Vagina (tissue), 2 donors: ENCODE measurements at regions not wholly inside any gene's neighbourhood (a gene's known extent, or its start where the extent isn't known, plus 50 kb on each side); places are given as distances from the start of the nearest gene placed in this dataset.

Source experiments
- DNase-seq, 2 donors: peaks; one replicate each; pipeline ENCODE4 v3.0.0-alpha.2; 2017; ENCODE audit errors: extremely low spot score in 2 of 2
- H3K27ac ChIP-seq: fragments of 200-600 bp; sonication (generic); one replicate; pipeline ENCODE4 v1.5.1; 2019
- H3K27me3 ChIP-seq: fragments of 200-600 bp; sonication (generic); one replicate; pipeline ENCODE4 v1.5.1; 2019
- H3K36me3 ChIP-seq, 2 donors: fragments of 200-600 bp; sonication (generic); one replicate each; pipeline ENCODE4 v1.5.1; 2017 to 2019
- H3K4me1 ChIP-seq: fragments of 200-600 bp; sonication (generic); one replicate; pipeline ENCODE4 v1.5.1; 2019
- H3K4me3 ChIP-seq, 2 donors: fragments of 200-600 bp; sonication (generic); 1 replicate in 1 of 2; 2 replicates in 1 of 2; pipeline ENCODE4 v1.5.1; 2016 to 2019
- H3K9me3 ChIP-seq: fragments of 200-600 bp; sonication (generic); one replicate; pipeline ENCODE4 v1.5.1; 2019
- POLR2A ChIP-seq, 2 donors: fragments of 450-650 bp; IDR thresholded peaks; one replicate each; pipeline ENCODE4 v1.6.1; 2017; ENCODE audit warnings: antibody characterized with exemption in 2 of 2, mild to moderate bottlenecking in 2 of 2, moderate library complexity in 2 of 2
- POLR2AphosphoS5 ChIP-seq, 2 donors: sonication (generic); formaldehyde crosslinking; IDR thresholded peaks; one replicate each; pipeline ENCODE4 v1.9.0; 2017; ENCODE audit warnings: antibody characterized with exemption in 2 of 2, mild to moderate bottlenecking in 2 of 2, low read depth in 1 of 2; ENCODE audit not compliant: insufficient read depth in 1 of 2
- intact Hi-C: fragments of 100-400 bp; cut with DNase I; formaldehyde crosslinking; loops from one replicate; pipeline ENCODE4 v1.15.1; 2023
- TF ChIP-seq, protein P1 (sequence below), 3 experiments: fragments of 450-650 bp in 2 of 3; fragments of 200-600 bp in 1 of 3; sonication (generic) in 1 of 3; IDR thresholded peaks; one replicate each; pipeline ENCODE4 v1.5.1; 2017 to 2019; ENCODE audit warnings: antibody characterized with exemption in 3 of 3, mild to moderate bottlenecking in 2 of 3, moderate library complexity in 2 of 3

DNA sequence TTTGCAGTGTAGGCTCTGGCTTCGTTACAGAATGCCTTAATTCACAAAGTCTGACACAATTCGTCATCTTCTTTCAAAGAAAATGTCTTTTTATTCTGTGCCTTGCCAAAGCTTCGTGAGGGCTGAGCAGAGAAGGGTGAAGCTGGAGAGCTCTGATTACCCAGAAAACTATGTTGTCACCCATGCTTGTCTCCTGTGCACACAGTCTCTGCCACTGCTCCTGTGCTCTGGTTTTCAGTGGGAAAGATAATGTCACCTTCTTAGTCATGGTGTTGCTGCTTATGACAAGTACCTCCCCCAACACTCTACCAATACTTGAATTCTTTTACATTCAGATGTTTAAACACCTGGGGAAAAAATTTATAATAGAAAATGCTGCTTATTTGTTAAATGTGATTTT is 509.2 kb upstream of the GRM7 start:
- H3K9me3 ChIP-seq = no peaks in the 10 kb centered on the region
- TF ChIP-seq, protein P1, sequence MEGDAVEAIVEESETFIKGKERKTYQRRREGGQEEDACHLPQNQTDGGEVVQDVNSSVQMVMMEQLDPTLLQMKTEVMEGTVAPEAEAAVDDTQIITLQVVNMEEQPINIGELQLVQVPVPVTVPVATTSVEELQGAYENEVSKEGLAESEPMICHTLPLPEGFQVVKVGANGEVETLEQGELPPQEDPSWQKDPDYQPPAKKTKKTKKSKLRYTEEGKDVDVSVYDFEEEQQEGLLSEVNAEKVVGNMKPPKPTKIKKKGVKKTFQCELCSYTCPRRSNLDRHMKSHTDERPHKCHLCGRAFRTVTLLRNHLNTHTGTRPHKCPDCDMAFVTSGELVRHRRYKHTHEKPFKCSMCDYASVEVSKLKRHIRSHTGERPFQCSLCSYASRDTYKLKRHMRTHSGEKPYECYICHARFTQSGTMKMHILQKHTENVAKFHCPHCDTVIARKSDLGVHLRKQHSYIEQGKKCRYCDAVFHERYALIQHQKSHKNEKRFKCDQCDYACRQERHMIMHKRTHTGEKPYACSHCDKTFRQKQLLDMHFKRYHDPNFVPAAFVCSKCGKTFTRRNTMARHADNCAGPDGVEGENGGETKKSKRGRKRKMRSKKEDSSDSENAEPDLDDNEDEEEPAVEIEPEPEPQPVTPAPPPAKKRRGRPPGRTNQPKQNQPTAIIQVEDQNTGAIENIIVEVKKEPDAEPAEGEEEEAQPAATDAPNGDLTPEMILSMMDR (IDR thresholded peaks at IDR 0.05) = no peak
- no peak for TF ChIP-seq POLR2AphosphoS5 (IDR thresholded peaks at IDR 0.05; ENCODE audit: insufficient read depth in 1 of 2, low read depth in 1 of 2)
- TF ChIP-seq POLR2A (IDR thresholded peaks at IDR 0.05) = no peak
- H3K27me3 ChIP-seq = no peaks in the 10 kb centered on the region
- intact Hi-C loops = no loop called here
- no peaks in the 10 kb centered on the region for H3K4me1 ChIP-seq
- no peak overlapping the region for H3K27ac ChIP-seq
- H3K36me3 ChIP-seq = no peaks in the 10 kb centered on the region
- no peak overlapping the region for H3K4me3 ChIP-seq
- no peak for DNase-seq

DNA sequence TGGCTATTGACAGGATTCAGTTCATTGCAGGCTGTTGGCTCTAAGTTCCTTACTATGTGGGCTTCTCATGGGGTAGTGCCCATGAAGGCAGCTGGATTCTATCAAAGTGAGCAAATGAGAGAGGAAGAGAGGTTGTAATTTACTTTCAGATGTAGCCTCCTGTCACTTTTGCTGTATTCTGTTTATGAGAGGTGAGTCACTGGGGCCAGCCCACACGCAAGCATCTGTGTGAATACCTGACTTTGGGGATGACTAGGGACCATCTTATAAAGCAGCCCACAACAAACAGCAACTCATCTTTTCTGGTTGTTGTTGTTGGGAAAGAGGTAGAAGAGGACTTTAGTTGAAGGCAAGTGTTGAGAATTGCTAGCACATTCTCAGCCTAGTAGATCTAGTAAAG is 506.3 kb upstream of the GRM7 start:
- intact Hi-C loops = no loop called here
- H3K4me3 ChIP-seq = no peak overlapping the region

DNA sequence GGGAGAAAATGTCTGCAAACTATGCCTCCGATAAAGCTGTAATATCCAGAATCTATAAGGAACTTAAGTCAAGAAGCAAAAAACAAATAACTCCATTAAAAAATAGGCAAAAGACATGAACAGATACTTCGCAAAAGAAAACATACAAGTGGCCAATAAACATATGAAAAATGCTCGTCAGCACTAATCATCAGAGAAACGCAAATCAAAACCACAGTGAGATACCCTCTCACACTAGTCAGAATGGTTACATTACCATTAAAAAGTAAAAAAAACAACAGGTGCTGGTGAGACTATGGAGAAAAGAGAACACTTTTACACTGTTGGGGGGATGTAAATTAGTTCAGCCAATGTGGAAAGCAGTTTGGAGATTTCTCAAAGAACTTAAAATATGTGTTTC is 498.5 kb upstream of the GRM7 start:
- H3K4me1 ChIP-seq = no peaks in the 10 kb centered on the region
- no peak overlapping the region for H3K27ac ChIP-seq
- H3K9me3 ChIP-seq = no peaks in the 10 kb centered on the region
- H3K4me3 ChIP-seq = no peak overlapping the region
- intact Hi-C loops = no loop called here
- no peaks in the 10 kb centered on the region for H3K27me3 ChIP-seq
- TF ChIP-seq POLR2AphosphoS5 (IDR thresholded peaks at IDR 0.05; ENCODE audit: insufficient read depth in 1 of 2, low read depth in 1 of 2) = no peak
- no peak for TF ChIP-seq POLR2A (IDR thresholded peaks at IDR 0.05)
- TF ChIP-seq, protein P1 (IDR thresholded peaks at IDR 0.05) = no peak
- H3K36me3 ChIP-seq = no peaks in the 10 kb centered on the region
- no peak for DNase-seq

More for the DNA sequence above, 506.3 kb upstream of the GRM7 start:
- TF ChIP-seq POLR2A (IDR thresholded peaks at IDR 0.05) (no peak), POLR2AphosphoS5 (IDR thresholded peaks at IDR 0.05; ENCODE audit: insufficient read depth in 1 of 2, low read depth in 1 of 2) (no peak)
- TF ChIP-seq, protein P1 (IDR thresholded peaks at IDR 0.05) = no peak
- H3K27ac ChIP-seq = no peak overlapping the region
- H3K4me1 ChIP-seq = no peaks in the 10 kb centered on the region
- no peaks in the 10 kb centered on the region for H3K27me3 ChIP-seq
- no peak for DNase-seq
- H3K9me3 ChIP-seq = no peaks in the 10 kb centered on the region
- H3K36me3 ChIP-seq = no peaks in the 10 kb centered on the region

DNA sequence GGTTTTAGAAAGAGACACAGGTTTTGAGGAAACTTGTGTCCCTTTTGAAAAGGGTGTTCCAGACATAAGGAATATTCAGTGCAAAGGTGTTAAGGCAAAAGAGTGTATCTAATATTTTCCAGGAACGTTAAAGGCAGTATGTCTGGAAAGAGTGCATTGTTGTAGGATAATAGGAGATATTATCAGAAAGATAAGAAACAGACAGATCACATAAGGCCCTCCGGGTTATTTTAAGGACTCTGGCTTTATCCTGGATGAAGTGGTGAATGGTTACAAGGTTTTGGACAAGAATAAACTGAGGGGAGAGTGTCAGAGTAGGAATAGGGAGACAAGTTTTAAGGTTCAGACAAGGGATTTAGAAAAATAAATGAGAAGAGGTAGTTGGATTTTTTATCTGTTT is 493.7 kb upstream of the GRM7 start:
- no peaks in the 10 kb centered on the region for H3K9me3 ChIP-seq
- TF ChIP-seq POLR2AphosphoS5 (IDR thresholded peaks at IDR 0.05; ENCODE audit: insufficient read depth in 1 of 2, low read depth in 1 of 2) (no peak), POLR2A (IDR thresholded peaks at IDR 0.05) (no peak)
- TF ChIP-seq, protein P1 (IDR thresholded peaks at IDR 0.05) = no peak
- no peaks in the 10 kb centered on the region for H3K27me3 ChIP-seq
- no peak overlapping the region for H3K27ac ChIP-seq
- no peaks in the 10 kb centered on the region for H3K36me3 ChIP-seq
- intact Hi-C loops = no loop called here
- DNase-seq = no peak
- H3K4me3 ChIP-seq = no peak overlapping the region
- no peaks in the 10 kb centered on the region for H3K4me1 ChIP-seq

DNA sequence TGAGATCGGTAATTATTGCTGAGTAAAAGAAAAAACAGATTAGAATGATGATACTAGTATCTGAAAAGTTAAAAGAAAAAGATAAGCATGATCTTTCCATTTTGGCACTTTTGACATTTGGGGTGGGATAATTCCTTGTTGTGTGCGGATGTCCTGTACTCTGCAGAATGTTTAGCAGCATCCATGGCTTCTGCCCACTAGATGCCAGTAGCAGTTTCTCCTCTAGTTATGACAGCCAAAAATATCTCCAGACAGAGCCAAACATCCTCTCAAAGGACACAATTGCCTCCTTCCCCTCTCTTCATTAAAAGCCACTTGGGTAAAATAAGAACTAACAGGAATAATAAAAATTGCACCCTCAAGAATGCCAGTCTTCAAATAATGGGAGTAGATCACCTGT is 468.8 kb upstream of the GRM7 start:
- DNase-seq = no peak
- intact Hi-C loops = no loop called here
- no peaks in the 10 kb centered on the region for H3K4me1 ChIP-seq
- TF ChIP-seq POLR2AphosphoS5 (IDR thresholded peaks at IDR 0.05; ENCODE audit: insufficient read depth in 1 of 2, low read depth in 1 of 2) (no peak), POLR2A (IDR thresholded peaks at IDR 0.05) (no peak)
- TF ChIP-seq, protein P1 (IDR thresholded peaks at IDR 0.05) = no peak
- H3K36me3 ChIP-seq = no peaks in the 10 kb centered on the region
- H3K9me3 ChIP-seq = no peaks in the 10 kb centered on the region
- no peak overlapping the region for H3K27ac ChIP-seq
- H3K27me3 ChIP-seq = no peaks in the 10 kb centered on the region
- H3K4me3 ChIP-seq = no peak overlapping the region
